ENCODE measurements at regions not wholly inside any gene's neighbourhood (a gene's known extent, or its start where the extent isn't known, plus 50 kb on each side); places are given as distances from the start of the nearest gene placed in this dataset.

- no peaks in the 10 kb centered on the region for H3K36me3 ChIP-seq (ENCODE audit: control insufficient read depth, insufficient read depth, low read length)
- in situ Hi-C loops (cut with HindIII; ENCODE audit: low pct_unique_long_range_greater_than_20kb, low sequenced_read_pairs): no loop called here
- TF ChIP-seq CTCF (IDR thresholded peaks at IDR 0.05) (no peak), POLR2AphosphoS5 (IDR thresholded peaks at IDR 0.05; ENCODE audit: low read depth, low read length) (no peak), TCF7L2 (IDR thresholded peaks at IDR 0.05; ENCODE audit: low read depth, low read length) (no peak), SIN3A (IDR thresholded peaks at IDR 0.05; ENCODE audit: borderline replicate concordance, insufficient read depth, low read depth, low read length) (no peak)
- TF ChIP-seq, protein P1, sequence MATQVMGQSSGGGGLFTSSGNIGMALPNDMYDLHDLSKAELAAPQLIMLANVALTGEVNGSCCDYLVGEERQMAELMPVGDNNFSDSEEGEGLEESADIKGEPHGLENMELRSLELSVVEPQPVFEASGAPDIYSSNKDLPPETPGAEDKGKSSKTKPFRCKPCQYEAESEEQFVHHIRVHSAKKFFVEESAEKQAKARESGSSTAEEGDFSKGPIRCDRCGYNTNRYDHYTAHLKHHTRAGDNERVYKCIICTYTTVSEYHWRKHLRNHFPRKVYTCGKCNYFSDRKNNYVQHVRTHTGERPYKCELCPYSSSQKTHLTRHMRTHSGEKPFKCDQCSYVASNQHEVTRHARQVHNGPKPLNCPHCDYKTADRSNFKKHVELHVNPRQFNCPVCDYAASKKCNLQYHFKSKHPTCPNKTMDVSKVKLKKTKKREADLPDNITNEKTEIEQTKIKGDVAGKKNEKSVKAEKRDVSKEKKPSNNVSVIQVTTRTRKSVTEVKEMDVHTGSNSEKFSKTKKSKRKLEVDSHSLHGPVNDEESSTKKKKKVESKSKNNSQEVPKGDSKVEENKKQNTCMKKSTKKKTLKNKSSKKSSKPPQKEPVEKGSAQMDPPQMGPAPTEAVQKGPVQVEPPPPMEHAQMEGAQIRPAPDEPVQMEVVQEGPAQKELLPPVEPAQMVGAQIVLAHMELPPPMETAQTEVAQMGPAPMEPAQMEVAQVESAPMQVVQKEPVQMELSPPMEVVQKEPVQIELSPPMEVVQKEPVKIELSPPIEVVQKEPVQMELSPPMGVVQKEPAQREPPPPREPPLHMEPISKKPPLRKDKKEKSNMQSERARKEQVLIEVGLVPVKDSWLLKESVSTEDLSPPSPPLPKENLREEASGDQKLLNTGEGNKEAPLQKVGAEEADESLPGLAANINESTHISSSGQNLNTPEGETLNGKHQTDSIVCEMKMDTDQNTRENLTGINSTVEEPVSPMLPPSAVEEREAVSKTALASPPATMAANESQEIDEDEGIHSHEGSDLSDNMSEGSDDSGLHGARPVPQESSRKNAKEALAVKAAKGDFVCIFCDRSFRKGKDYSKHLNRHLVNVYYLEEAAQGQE (IDR thresholded peaks at IDR 0.05; ENCODE audit: insufficient read depth in 1 of 2, low read depth in 2 of 2, low read length in 1 of 2): no peak
- no peaks in the 10 kb centered on the region for H3K9me3 ChIP-seq (ENCODE audit: control insufficient read depth, insufficient read depth, low read depth, low read length)
- H3K27me3 ChIP-seq (ENCODE audit: control insufficient read depth, insufficient read depth, low read length): no peaks in the 10 kb centered on the region
- H3K4me3 ChIP-seq (ENCODE audit: low read depth in 2 of 2, low read length in 2 of 2): no peak overlapping the region
- ATAC-seq: no peak
- intact Hi-C loops (cut with micrococcal nuclease; ENCODE audit: unreplicated experiment): no loop called here
- H3K27ac ChIP-seq (ENCODE audit: low read length): no peak overlapping the region
- DNase-seq (ENCODE audit: low read depth, low spot score): no peak
- POLR2A ChIA-PET: no interaction called here
- CTCF ChIA-PET: no interaction called here
- BruUV-seq (replicated peaks): no TSS peak
- no peaks in the 10 kb centered on the region for H3K4me1 ChIP-seq (ENCODE audit: control insufficient read depth, insufficient read depth, low read length)
Measured at GRCh38 chr5:18992264-18992663, 995.7 kb downstream of the CDH18 start.

DNA sequence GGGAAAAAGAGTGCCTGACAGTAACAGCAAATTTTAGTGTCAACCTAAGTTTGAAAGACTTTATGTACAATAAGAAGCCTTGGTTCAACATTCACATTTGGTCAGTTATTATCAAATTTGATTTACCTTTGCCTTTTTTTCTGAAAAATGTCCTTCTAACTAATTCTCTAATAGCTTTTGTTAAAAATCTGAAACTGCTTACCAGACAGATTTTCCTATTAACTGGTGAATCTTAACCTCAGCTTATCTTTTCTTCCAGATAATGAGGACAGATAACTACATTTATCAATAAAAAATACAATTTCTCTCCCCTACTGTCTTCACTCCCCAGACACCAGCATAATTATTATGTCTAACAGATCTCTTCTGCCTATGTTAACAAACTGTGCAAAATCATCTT is 988.5 kb downstream of the CDH18 start:
- Histone ChIP-seq H3K27ac (ENCODE audit: low read length) (no peak overlapping the region), H3K4me3 (ENCODE audit: low read depth in 2 of 2, low read length in 2 of 2) (no peak overlapping the region), H3K4me1 (ENCODE audit: control insufficient read depth, insufficient read depth, low read length) (no peaks in the 10 kb centered on the region), H3K9me3 (ENCODE audit: control insufficient read depth, insufficient read depth, low read depth, low read length) (no peaks in the 10 kb centered on the region), H3K36me3 (ENCODE audit: control insufficient read depth, insufficient read depth, low read length) (no peaks in the 10 kb centered on the region), H3K27me3 (ENCODE audit: control insufficient read depth, insufficient read depth, low read length) (no peaks in the 10 kb centered on the region)
- ChIA-PET POLR2A (no interaction called here), CTCF (no interaction called here)
- intact Hi-C loops (cut with micrococcal nuclease; ENCODE audit: unreplicated experiment): no loop called here
- no peak for ATAC-seq
- in situ Hi-C loops (cut with HindIII; ENCODE audit: low pct_unique_long_range_greater_than_20kb, low sequenced_read_pairs): no loop called here
- TF ChIP-seq, protein P1 (IDR thresholded peaks at IDR 0.05; ENCODE audit: insufficient read depth in 1 of 2, low read depth in 2 of 2, low read length in 1 of 2): no peak
- TF ChIP-seq SIN3A (IDR thresholded peaks at IDR 0.05; ENCODE audit: borderline replicate concordance, insufficient read depth, low read depth, low read length) (no peak), CTCF (IDR thresholded peaks at IDR 0.05) (no peak), TCF7L2 (IDR thresholded peaks at IDR 0.05; ENCODE audit: low read depth, low read length) (no peak), POLR2AphosphoS5 (IDR thresholded peaks at IDR 0.05; ENCODE audit: low read depth, low read length) (no peak)
- no peak for DNase-seq (ENCODE audit: low read depth, low spot score)
- no TSS peak for BruUV-seq (replicated peaks)
